WTC11 (cell line): ENCODE measurements at regions not wholly inside any gene's neighbourhood (a gene's known extent, or its start where the extent isn't known, plus 50 kb on each side); places are given as distances from the start of the nearest gene placed in this dataset.

ENCODE experiments used
- ATF3 ChIP-seq: sonication (generic); formaldehyde crosslinking; conservative IDR thresholded peaks from 2 replicates; pipeline ENCODE4 v1.8.1; 2022; ENCODE audit warnings: mild to moderate bottlenecking, missing genetic modification reagents
- CTCF ChIP-seq: fragments of 200-600 bp; IDR thresholded peaks from 2 replicates; pipeline ENCODE4 v1.8.0; 2022; ENCODE audit warnings: antibody characterized with exemption
- ESRRA ChIP-seq: sonication (generic); formaldehyde crosslinking; IDR thresholded peaks from 2 replicates; pipeline ENCODE4 v1.8.1; 2022; ENCODE audit warnings: mild to moderate bottlenecking, missing genetic modification reagents, borderline replicate concordance
- HMGXB4 ChIP-seq: sonication (generic); formaldehyde crosslinking; IDR thresholded peaks from 2 replicates; pipeline ENCODE4 v1.8.1; 2023; ENCODE audit warnings: mild to moderate bottlenecking, moderate library complexity, missing genetic modification reagents
- KAT7 ChIP-seq: sonication (generic); formaldehyde crosslinking; IDR thresholded peaks from 2 replicates; pipeline ENCODE4 v1.8.1; 2023; ENCODE audit warnings: missing genetic modification reagents, mild to moderate bottlenecking, borderline replicate concordance
- MXD4 ChIP-seq: fragments of 250-450 bp; sonication (Bioruptor Pico); IDR thresholded peaks from 2 replicates; pipeline ENCODE4 v1.8.0; 2021; ENCODE audit warnings: mild to moderate bottlenecking, moderate library complexity, borderline replicate concordance
- NFE2L1 ChIP-seq: sonication (generic); formaldehyde crosslinking; IDR thresholded peaks from 2 replicates; pipeline ENCODE4 v1.8.1; 2023; ENCODE audit warnings: missing genetic modification reagents
- RORB ChIP-seq: fragments of 250-450 bp; sonication (Bioruptor Pico); IDR thresholded peaks from 2 replicates; pipeline ENCODE4 v1.9.0; 2021; ENCODE audit warnings: mild to moderate bottlenecking
- SP1 ChIP-seq: sonication (generic); formaldehyde crosslinking; conservative IDR thresholded peaks from 2 replicates; pipeline ENCODE4 v1.8.1; 2022; ENCODE audit warnings: missing genetic modification reagents
- ZBTB43 ChIP-seq: sonication (generic); formaldehyde crosslinking; IDR thresholded peaks from 2 replicates; pipeline ENCODE4 v1.8.1; 2023; ENCODE audit warnings: mild to moderate bottlenecking, missing genetic modification reagents
- ZNF219 ChIP-seq: sonication (generic); formaldehyde crosslinking; IDR thresholded peaks from 2 replicates; pipeline ENCODE4 v1.8.0; 2023; ENCODE audit warnings: missing genetic modification reagents, mild to moderate bottlenecking, borderline replicate concordance

GRCh38 chr20:24859539-24859938, 89.5 kb upstream of the CST7 start:
- TF ChIP-seq CTCF: no peak
- no peak for TF ChIP-seq KAT7 (CRISPR knock-in tag)
- no peak for TF ChIP-seq ATF3 (CRISPR knock-in tag)
- TF ChIP-seq HMGXB4 (CRISPR knock-in tag): no peak
- no peak for TF ChIP-seq MXD4
- TF ChIP-seq ZNF219 (CRISPR knock-in tag): no peak
- no peak for TF ChIP-seq ESRRA (CRISPR knock-in tag)
- no peak for TF ChIP-seq ZBTB43 (CRISPR knock-in tag)
- no peak for TF ChIP-seq RORB
- TF ChIP-seq SP1 (CRISPR knock-in tag): no peak
- no peak for TF ChIP-seq NFE2L1 (CRISPR knock-in tag)
